ENCODE measurements at regions not wholly inside any gene's neighbourhood (a gene's known extent, or its start where the extent isn't known, plus 50 kb on each side); places are given as distances from the start of the nearest gene placed in this dataset.

GRCh38 chr13:105897575-105897974 is 637.9 kb downstream of the EFNB2 start:
- Histone ChIP-seq H3K27me3 (no peaks in the 10 kb centered on the region), H3K4me3 (no peak overlapping the region), H3K9me3 (no peaks in the 10 kb centered on the region), H3K36me3 (no peaks in the 10 kb centered on the region), H3K4me1 (no peaks in the 10 kb centered on the region), H3K27ac (no peak overlapping the region)
- 59% methylated on average over 6 of the region's 6 CpGs for WGBS (ENCODE audit: insufficient coverage, low coverage, low lambda C conversion rate, missing lambda C conversion rate)
- ATAC-seq, result no peak
- DNase-seq, result no peak
- no peak for TF ChIP-seq CTCF (IDR thresholded peaks at IDR 0.05)
- TF ChIP-seq POLR2A (IDR thresholded peaks at IDR 0.05), result no peak
- intact Hi-C loops (cut with DNase I), result no loop called here

GRCh38 chr13:105894697-105895096 is 640.8 kb downstream of the EFNB2 start:
- DNase-seq (no peak), ATAC-seq (no peak)
- no peaks in the 10 kb centered on the region for H3K4me1 ChIP-seq
- H3K36me3 ChIP-seq, result no peaks in the 10 kb centered on the region
- H3K27me3 ChIP-seq, result no peaks in the 10 kb centered on the region
- no peak for TF ChIP-seq POLR2A (IDR thresholded peaks at IDR 0.05)
- TF ChIP-seq CTCF (IDR thresholded peaks at IDR 0.05), result no peak
- no peak overlapping the region for H3K27ac ChIP-seq
- no peaks in the 10 kb centered on the region for H3K9me3 ChIP-seq
- H3K4me3 ChIP-seq, result no peak overlapping the region
- intact Hi-C loops (cut with DNase I), result no loop called here
- WGBS (ENCODE audit: insufficient coverage, low coverage, low lambda C conversion rate, missing lambda C conversion rate), result 26% methylated on average over 2 of the region's 2 CpGs

GRCh38 chr13:105890509-105890908 is 645.0 kb downstream of the EFNB2 start:
- Histone ChIP-seq H3K9me3 (no peaks in the 10 kb centered on the region), H3K36me3 (no peaks in the 10 kb centered on the region), H3K4me3 (no peak overlapping the region), H3K27ac (no peak overlapping the region), H3K4me1 (no peaks in the 10 kb centered on the region), H3K27me3 (no peaks in the 10 kb centered on the region)
- no peak for DNase-seq
- no peak for ATAC-seq
- intact Hi-C loops (cut with DNase I), result no loop called here
- WGBS (ENCODE audit: insufficient coverage, low coverage, low lambda C conversion rate, missing lambda C conversion rate), result 66% methylated on average over 4 of the region's 4 CpGs
- no peak for TF ChIP-seq POLR2A (IDR thresholded peaks at IDR 0.05)
- TF ChIP-seq CTCF (IDR thresholded peaks at IDR 0.05), result no peak

- ATAC-seq (no peak), DNase-seq (no peak)
- no peaks in the 10 kb centered on the region for H3K9me3 ChIP-seq
- H3K27me3 ChIP-seq, result no peaks in the 10 kb centered on the region
- intact Hi-C loops (cut with DNase I), result no loop called here
- TF ChIP-seq POLR2A (IDR thresholded peaks at IDR 0.05), result no peak
- no peak for TF ChIP-seq CTCF (IDR thresholded peaks at IDR 0.05)
- WGBS (ENCODE audit: insufficient coverage, low coverage, low lambda C conversion rate, missing lambda C conversion rate), result 48% methylated on average over 1 of the region's 1 CpG
- H3K27ac ChIP-seq, result no peak overlapping the region
- no peaks in the 10 kb centered on the region for H3K4me1 ChIP-seq
- no peak overlapping the region for H3K4me3 ChIP-seq
- no peaks in the 10 kb centered on the region for H3K36me3 ChIP-seq
Observed at GRCh38 chr13:105878119-105878700, 657.3 kb downstream of the EFNB2 start.

GRCh38 chr13:105874814-105875213 is 660.6 kb downstream of the EFNB2 start:
- Histone ChIP-seq H3K27ac (no peak overlapping the region), H3K9me3 (no peaks in the 10 kb centered on the region), H3K36me3 (no peaks in the 10 kb centered on the region), H3K4me3 (no peak overlapping the region), H3K4me1 (no peaks in the 10 kb centered on the region), H3K27me3 (no peaks in the 10 kb centered on the region)
- DNase-seq (no peak), ATAC-seq (no peak)
- intact Hi-C loops (cut with DNase I), result no loop called here
- no peak for TF ChIP-seq CTCF (IDR thresholded peaks at IDR 0.05)

Measured in right lobe of liver (tissue), 6 donors.